Heart left ventricle (tissue), 16 donors: ENCODE measurements at regions not wholly inside any gene's neighbourhood (a gene's known extent, or its start where the extent isn't known, plus 50 kb on each side); places are given as distances from the start of the nearest gene placed in this dataset.

Experiments
- ATAC-seq, 4 donors: fragments of 200-7000 bp; cut with Tn5 transposase; one replicate each; pipeline ENCODE4 v1.9.1; 2020 to 2022; ENCODE audit warnings: moderate library complexity in 4 of 4, mild to moderate bottlenecking in 3 of 4, moderate number of reproducible peaks in 1 of 4
- DNase-seq, 5 donors: peaks; one replicate each; pipeline ENCODE4 v3.0.0-alpha.2; 2020
- H3K27ac ChIP-seq, 12 donors: fragments of 200-600 bp; sonication (generic) in 4 of 12; one replicate each; pipeline versions ENCODE4 v1.5.0 to v1.8.0; 2016 to 2022; ENCODE audit warnings: mild to moderate bottlenecking in 2 of 12
- H3K27me3 ChIP-seq, 9 donors: fragments of 200-600 bp; sonication (generic) in 2 of 9; one replicate each; pipeline versions ENCODE4 v1.5.1 to v1.8.0; 2016 to 2022; ENCODE audit warnings: mild to moderate bottlenecking in 3 of 9
- H3K36me3 ChIP-seq, 9 donors: fragments of 200-600 bp; sonication (generic) in 2 of 9; one replicate each; pipeline versions ENCODE4 v1.5.0 to v1.8.0; 2018 to 2022; ENCODE audit warnings: mild to moderate bottlenecking in 2 of 9
- H3K4me1 ChIP-seq, 12 donors: fragments of 200-600 bp; sonication (generic) in 4 of 12; one replicate each; pipeline versions ENCODE4 v1.5.0 to v1.8.0; 2016 to 2022; ENCODE audit warnings: mild to moderate bottlenecking in 3 of 12
- H3K4me3 ChIP-seq, 12 donors: fragments of 200-600 bp; sonication (generic) in 4 of 12; one replicate each; pipeline versions ENCODE4 v1.5.0 to v1.8.0; 2017 to 2022; ENCODE audit warnings: mild to moderate bottlenecking in 9 of 12, moderate library complexity in 4 of 12
- H3K9me3 ChIP-seq, 12 donors: fragments of 200-600 bp; sonication (generic) in 4 of 12; one replicate each; pipeline versions ENCODE4 v1.5.0 to v1.8.0; 2016 to 2022; ENCODE audit warnings: mild to moderate bottlenecking in 1 of 12
- POLR2A ChIP-seq, 2 donors: fragments of 450-650 bp; IDR thresholded peaks; one replicate each; pipeline ENCODE4 v1.6.1; 2017; ENCODE audit warnings: antibody characterized with exemption in 2 of 2, mild to moderate bottlenecking in 2 of 2, moderate library complexity in 2 of 2
- WGBS, 4 donors: extraction: QIAGEN DNeasy Blood & Tissue Kit in 2 of 4; methylation state at CpG; one replicate each; pipeline versions ENCODE4 v1.1.5 to v1.1.7; 2013 to 2018; 5-methylcytosine and 5-hydroxymethylcytosine counted together
- intact Hi-C, 10 donors: fragments of 100-400 bp; cut with DNase I; formaldehyde crosslinking; loops; one replicate each; pipeline versions ENCODE4 v1.11.1 to v1.14.2; 2022
- TF ChIP-seq, protein P1 (sequence below), 12 donors: fragments of 200-600 bp; sonication (generic) in 4 of 12; IDR thresholded peaks; one replicate each; pipeline versions ENCODE4 v1.5.0 to v1.8.0; 2018 to 2022; ENCODE audit warnings: antibody characterized with exemption in 12 of 12, mild to moderate bottlenecking in 5 of 12
- donor health status: ischemic (EF 13 %, LVEDD 7.1; RV severe dilation, severe dysfunction).
- donor health status: healthy with polysubstance abuse.
- donor health status: DM: no; HTN: yes; CAD: no.
- donor health status: DM: no; HTN: no; CAD: no.
- donor health status: ischemic (EF 25% LVEDD 6.9; RV normal size, moderate dysfunction).
- donor health status: ischemic (EF 25% LVEDD 5.7; RV mildly dilated, moderate dysfunction).
- donor health status: healthy.
- donor health status: DM: yes; HTN: yes; CAD: no.
- donor health status: ischemic (EF 35%, LVEDD 5.7; RV mildly dilated, moderate dysfunction).
- donor health status: nonischemic (EF 11% LVEDD 7.7; RV severe dilation, severe dysfunction).
- donor health status: DM: yes; HTN: yes; CAD: no.
- donor health status: PGD.
- donor health status: ischemic (EF 29% LVEDD 5.4; RV normal size, mild dysfunction).
- donor health status: nonischemic (EF 23%, LVEDD 6.1; RV moderate dilation, normal function).

DNA sequence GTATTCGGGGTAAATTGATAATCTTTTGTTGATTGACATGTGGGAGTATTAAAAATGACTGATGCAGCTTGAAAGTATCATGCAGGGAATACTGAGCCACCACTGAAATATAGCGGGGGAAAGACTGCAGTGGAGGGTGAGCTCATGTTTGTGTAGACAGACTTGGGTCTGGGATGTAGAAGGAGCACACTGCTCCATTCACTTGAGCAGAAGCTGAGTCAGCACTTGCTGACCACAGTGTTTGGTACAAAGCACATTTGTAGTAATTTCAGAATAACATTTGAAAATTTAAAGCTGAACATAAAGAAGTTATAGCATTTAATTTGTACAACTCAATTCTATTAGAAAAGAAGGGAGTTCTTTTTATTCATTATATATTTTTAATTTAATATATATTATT lies 304.3 kb upstream of the PRICKLE1 start:
- Histone ChIP-seq H3K27ac (no peak overlapping the region), H3K36me3 (no peaks in the 10 kb centered on the region), H3K4me3 (no peak overlapping the region), H3K27me3 (no peaks in the 10 kb centered on the region), H3K4me1 (peaks cover 0 to 4% (median 0%) of the 10 kb centered on the region in 12 donors), H3K9me3 (peaks cover 0 to 11% (median under 1%) of the 10 kb centered on the region in 12 donors)
- no peak for TF ChIP-seq POLR2A (IDR thresholded peaks at IDR 0.05)
- TF ChIP-seq, protein P1, sequence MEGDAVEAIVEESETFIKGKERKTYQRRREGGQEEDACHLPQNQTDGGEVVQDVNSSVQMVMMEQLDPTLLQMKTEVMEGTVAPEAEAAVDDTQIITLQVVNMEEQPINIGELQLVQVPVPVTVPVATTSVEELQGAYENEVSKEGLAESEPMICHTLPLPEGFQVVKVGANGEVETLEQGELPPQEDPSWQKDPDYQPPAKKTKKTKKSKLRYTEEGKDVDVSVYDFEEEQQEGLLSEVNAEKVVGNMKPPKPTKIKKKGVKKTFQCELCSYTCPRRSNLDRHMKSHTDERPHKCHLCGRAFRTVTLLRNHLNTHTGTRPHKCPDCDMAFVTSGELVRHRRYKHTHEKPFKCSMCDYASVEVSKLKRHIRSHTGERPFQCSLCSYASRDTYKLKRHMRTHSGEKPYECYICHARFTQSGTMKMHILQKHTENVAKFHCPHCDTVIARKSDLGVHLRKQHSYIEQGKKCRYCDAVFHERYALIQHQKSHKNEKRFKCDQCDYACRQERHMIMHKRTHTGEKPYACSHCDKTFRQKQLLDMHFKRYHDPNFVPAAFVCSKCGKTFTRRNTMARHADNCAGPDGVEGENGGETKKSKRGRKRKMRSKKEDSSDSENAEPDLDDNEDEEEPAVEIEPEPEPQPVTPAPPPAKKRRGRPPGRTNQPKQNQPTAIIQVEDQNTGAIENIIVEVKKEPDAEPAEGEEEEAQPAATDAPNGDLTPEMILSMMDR (IDR thresholded peaks at IDR 0.05) = no peak
- DNase-seq (no peak), ATAC-seq (no peak)
- WGBS, 4 donors = 81 to 89% (median 87%) methylated on average over 2 of the region's 2 CpGs
- intact Hi-C loops = no loop called here

GRCh38 chr12:42892702-42893551 lies 303.4 kb upstream of the PRICKLE1 start:
- no peak overlapping the region for H3K4me3 ChIP-seq
- intact Hi-C loops = no loop called here
- TF ChIP-seq, protein P1 (IDR thresholded peaks at IDR 0.05) = no peak
- TF ChIP-seq POLR2A (IDR thresholded peaks at IDR 0.05) = no peak
- peaks cover 0 to 4% (median 0%) of the 10 kb centered on the region in 12 donors for H3K4me1 ChIP-seq
- DNase-seq = no peak
- ATAC-seq = no peak
- WGBS, 4 donors = 69 to 80% (median 77%) methylated on average over 4 of the region's 4 CpGs
- H3K9me3 ChIP-seq = peaks cover 0 to 16% (median 2%) of the 10 kb centered on the region in 12 donors
- H3K27me3 ChIP-seq = no peaks in the 10 kb centered on the region
- no peaks in the 10 kb centered on the region for H3K36me3 ChIP-seq
- no peak overlapping the region for H3K27ac ChIP-seq

- no peaks in the 10 kb centered on the region for H3K36me3 ChIP-seq
- ATAC-seq (no peak), DNase-seq (no peak)
- H3K27ac ChIP-seq = no peak overlapping the region
- H3K4me3 ChIP-seq = no peak overlapping the region
- no peaks in the 10 kb centered on the region for H3K4me1 ChIP-seq
- 45 to 57% (median 51%) methylated on average over 1 of the region's 1 CpG for WGBS, 4 donors
- peaks cover 0 to 17% (median 0%) of the 10 kb centered on the region in 12 donors for H3K9me3 ChIP-seq
- intact Hi-C loops = no loop called here
- TF ChIP-seq, protein P1 (IDR thresholded peaks at IDR 0.05) = no peak
- no peaks in the 10 kb centered on the region for H3K27me3 ChIP-seq
Observed at GRCh38 chr12:42887657-42888056, 298.1 kb upstream of the PRICKLE1 start.

- WGBS, 4 donors = 61 to 75% (median 71%) methylated on average over 3 of the region's 3 CpGs
- H3K4me3 ChIP-seq = no peak overlapping the region
- H3K36me3 ChIP-seq = no peaks in the 10 kb centered on the region
- no peak for TF ChIP-seq POLR2A (IDR thresholded peaks at IDR 0.05)
- TF ChIP-seq, protein P1 (IDR thresholded peaks at IDR 0.05) = no peak
- peaks cover 0 to 17% (median 0%) of the 10 kb centered on the region in 12 donors for H3K9me3 ChIP-seq
- intact Hi-C loops = no loop called here
- no peak for ATAC-seq
- no peaks in the 10 kb centered on the region for H3K4me1 ChIP-seq
- no peaks in the 10 kb centered on the region for H3K27me3 ChIP-seq
- no peak for DNase-seq
- no peak overlapping the region for H3K27ac ChIP-seq
Observed at GRCh38 chr12:42886160-42886559, 296.6 kb upstream of the PRICKLE1 start.
